ENCODE measurements at regions not wholly inside any gene's neighbourhood (a gene's known extent, or its start where the extent isn't known, plus 50 kb on each side); places are given as distances from the start of the nearest gene placed in this dataset.

DNA sequence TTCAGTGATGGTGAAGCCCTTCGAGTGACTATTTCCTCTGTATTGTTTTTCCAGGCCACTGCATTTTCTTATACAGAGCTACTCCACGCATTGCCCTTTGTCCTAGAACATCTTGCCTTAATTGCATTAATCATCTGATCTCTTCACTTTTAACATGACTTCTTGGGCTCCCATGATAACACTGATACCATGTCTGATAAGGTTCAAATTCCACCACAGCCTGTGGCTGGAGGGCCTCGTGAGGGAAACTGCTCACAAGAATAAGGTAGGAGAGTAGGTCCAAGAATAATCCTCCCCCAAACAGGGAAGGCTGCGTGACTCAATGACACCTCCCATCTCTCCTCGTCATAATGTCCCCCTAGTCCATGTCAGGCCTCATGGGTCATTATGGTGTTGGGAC is 165.5 kb upstream of the ECI2 start:
- TF ChIP-seq, protein P1, sequence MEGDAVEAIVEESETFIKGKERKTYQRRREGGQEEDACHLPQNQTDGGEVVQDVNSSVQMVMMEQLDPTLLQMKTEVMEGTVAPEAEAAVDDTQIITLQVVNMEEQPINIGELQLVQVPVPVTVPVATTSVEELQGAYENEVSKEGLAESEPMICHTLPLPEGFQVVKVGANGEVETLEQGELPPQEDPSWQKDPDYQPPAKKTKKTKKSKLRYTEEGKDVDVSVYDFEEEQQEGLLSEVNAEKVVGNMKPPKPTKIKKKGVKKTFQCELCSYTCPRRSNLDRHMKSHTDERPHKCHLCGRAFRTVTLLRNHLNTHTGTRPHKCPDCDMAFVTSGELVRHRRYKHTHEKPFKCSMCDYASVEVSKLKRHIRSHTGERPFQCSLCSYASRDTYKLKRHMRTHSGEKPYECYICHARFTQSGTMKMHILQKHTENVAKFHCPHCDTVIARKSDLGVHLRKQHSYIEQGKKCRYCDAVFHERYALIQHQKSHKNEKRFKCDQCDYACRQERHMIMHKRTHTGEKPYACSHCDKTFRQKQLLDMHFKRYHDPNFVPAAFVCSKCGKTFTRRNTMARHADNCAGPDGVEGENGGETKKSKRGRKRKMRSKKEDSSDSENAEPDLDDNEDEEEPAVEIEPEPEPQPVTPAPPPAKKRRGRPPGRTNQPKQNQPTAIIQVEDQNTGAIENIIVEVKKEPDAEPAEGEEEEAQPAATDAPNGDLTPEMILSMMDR (conservative IDR thresholded peaks at IDR 0.05; ENCODE audit: low read depth, low read length), result no peak
- no peak for TF ChIP-seq EZH2 (IDR thresholded peaks at IDR 0.05; ENCODE audit: low read length, unreplicated experiment)
